ENCODE measurements at regions not wholly inside any gene's neighbourhood (a gene's known extent, or its start where the extent isn't known, plus 50 kb on each side); places are given as distances from the start of the nearest gene placed in this dataset.

- Histone ChIP-seq H3K9me3 (no peaks in the 10 kb centered on the region), H3K36me3 (no peaks in the 10 kb centered on the region), H3K27ac (no peak overlapping the region), H3K27me3 (no peaks in the 10 kb centered on the region), H3K4me1 (no peaks in the 10 kb centered on the region), H3K4me3 (no peak overlapping the region)
- intact Hi-C loops (cut with DNase I): no loop called here
- DNase-seq (ENCODE audit: extremely low spot score in 2 of 2): no peak
- TF ChIP-seq POLR2A (IDR thresholded peaks at IDR 0.05) (no peak), CTCF (IDR thresholded peaks at IDR 0.05) (no peak), POLR2AphosphoS5 (IDR thresholded peaks at IDR 0.05; ENCODE audit: insufficient read depth in 1 of 2, low read depth in 1 of 2) (no peak)
Measured at GRCh38 chr5:7976411-7977190, 107.7 kb downstream of the MTRR start.

- Histone ChIP-seq H3K27ac (no peak overlapping the region), H3K9me3 (no peaks in the 10 kb centered on the region), H3K4me3 (no peak overlapping the region), H3K4me1 (no peaks in the 10 kb centered on the region), H3K36me3 (no peaks in the 10 kb centered on the region), H3K27me3 (no peaks in the 10 kb centered on the region)
- no peak for DNase-seq (ENCODE audit: extremely low spot score in 2 of 2)
- intact Hi-C loops (cut with DNase I): no loop called here
- TF ChIP-seq CTCF (IDR thresholded peaks at IDR 0.05) (no peak), POLR2AphosphoS5 (IDR thresholded peaks at IDR 0.05; ENCODE audit: insufficient read depth in 1 of 2, low read depth in 1 of 2) (no peak), POLR2A (IDR thresholded peaks at IDR 0.05) (no peak)
Measured at GRCh38 chr5:7978114-7978513, 109.2 kb downstream of the MTRR start.

- H3K4me1 ChIP-seq: no peaks in the 10 kb centered on the region
- no peaks in the 10 kb centered on the region for H3K9me3 ChIP-seq
- no peaks in the 10 kb centered on the region for H3K27me3 ChIP-seq
- no peak overlapping the region for H3K27ac ChIP-seq
- DNase-seq (ENCODE audit: extremely low spot score in 2 of 2): no peak
- H3K4me3 ChIP-seq: no peak overlapping the region
- intact Hi-C loops (cut with DNase I): no loop called here
- no peak for TF ChIP-seq POLR2AphosphoS5 (IDR thresholded peaks at IDR 0.05; ENCODE audit: insufficient read depth in 1 of 2, low read depth in 1 of 2)
- no peak for TF ChIP-seq POLR2A (IDR thresholded peaks at IDR 0.05)
- TF ChIP-seq CTCF (IDR thresholded peaks at IDR 0.05): no peak
- no peaks in the 10 kb centered on the region for H3K36me3 ChIP-seq
Measured at GRCh38 chr5:7978991-7979390, 110.0 kb downstream of the MTRR start.

- H3K9me3 ChIP-seq: no peaks in the 10 kb centered on the region
- H3K27ac ChIP-seq: no peak overlapping the region
- H3K36me3 ChIP-seq: no peaks in the 10 kb centered on the region
- H3K4me3 ChIP-seq: no peak overlapping the region
- intact Hi-C loops (cut with DNase I): no loop called here
- no peaks in the 10 kb centered on the region for H3K27me3 ChIP-seq
- TF ChIP-seq POLR2A (IDR thresholded peaks at IDR 0.05) (no peak), POLR2AphosphoS5 (IDR thresholded peaks at IDR 0.05; ENCODE audit: insufficient read depth in 1 of 2, low read depth in 1 of 2) (no peak), CTCF (IDR thresholded peaks at IDR 0.05) (no peak)
- DNase-seq (ENCODE audit: extremely low spot score in 2 of 2): no peak
- H3K4me1 ChIP-seq: no peaks in the 10 kb centered on the region
Measured at GRCh38 chr5:7980881-7981280, 111.9 kb downstream of the MTRR start.

GRCh38 chr5:7983433-7983832, 114.5 kb downstream of the MTRR start:
- Histone ChIP-seq H3K4me1 (no peaks in the 10 kb centered on the region), H3K27me3 (no peaks in the 10 kb centered on the region), H3K9me3 (no peaks in the 10 kb centered on the region), H3K4me3 (no peak overlapping the region), H3K36me3 (no peaks in the 10 kb centered on the region), H3K27ac (no peak overlapping the region)
- intact Hi-C loops (cut with DNase I): no loop called here
- DNase-seq (ENCODE audit: extremely low spot score in 2 of 2): no peak
- TF ChIP-seq CTCF (IDR thresholded peaks at IDR 0.05): no peak
- TF ChIP-seq POLR2A (IDR thresholded peaks at IDR 0.05): no peak
- TF ChIP-seq POLR2AphosphoS5 (IDR thresholded peaks at IDR 0.05; ENCODE audit: insufficient read depth in 1 of 2, low read depth in 1 of 2): no peak
